ACC112 (cell line): ENCODE measurements at regions not wholly inside any gene's neighbourhood (a gene's known extent, or its start where the extent isn't known, plus 50 kb on each side); places are given as distances from the start of the nearest gene placed in this dataset.

Source experiments
- H2AFZ ChIP-seq: fragments of 200-600 bp; sonication (generic); one replicate; pipeline ENCODE4 v1.6.0; 2017; ENCODE audit warnings: antibody characterized with exemption, low read length; ENCODE audit not compliant: unreplicated experiment
- H3K27ac ChIP-seq: fragments of 200-600 bp; sonication (generic); 2 replicates; pipeline ENCODE4 v1.5.1; 2014; ENCODE audit warnings: low read depth, mild to moderate bottlenecking, antibody characterized with exemption, low read length, moderate library complexity
- H3K27me3 ChIP-seq: fragments of 200-600 bp; sonication (generic); 2 replicates; pipeline ENCODE4 v1.6.1; 2014; ENCODE audit warnings: mild to moderate bottlenecking, antibody characterized with exemption, low read length, moderate library complexity, mixed read lengths; ENCODE audit not compliant: insufficient read depth
- H3K36me3 ChIP-seq: fragments of 200-600 bp; sonication (generic); 2 replicates; pipeline ENCODE4 v1.6.1; 2016; ENCODE audit warnings: mild to moderate bottlenecking, antibody characterized with exemption, low read length, moderate library complexity, mixed read lengths; ENCODE audit not compliant: insufficient read depth
- H3K4me1 ChIP-seq: fragments of 200-600 bp; sonication (generic); one replicate; pipeline ENCODE4 v1.6.1; 2016; ENCODE audit warnings: low read length, mixed read lengths; ENCODE audit not compliant: insufficient read depth, unreplicated experiment, control insufficient read depth
- H3K4me3 ChIP-seq: fragments of 200-600 bp; sonication (generic); 2 replicates; pipeline ENCODE4 v1.5.1; 2014; ENCODE audit warnings: mild to moderate bottlenecking, low read depth, low read length
- H3K79me2 ChIP-seq: fragments of 200-600 bp; sonication (generic); one replicate; pipeline ENCODE4 v1.6.0; 2016; ENCODE audit warnings: low read length; ENCODE audit not compliant: control insufficient read depth, unreplicated experiment, insufficient read depth

DNA sequence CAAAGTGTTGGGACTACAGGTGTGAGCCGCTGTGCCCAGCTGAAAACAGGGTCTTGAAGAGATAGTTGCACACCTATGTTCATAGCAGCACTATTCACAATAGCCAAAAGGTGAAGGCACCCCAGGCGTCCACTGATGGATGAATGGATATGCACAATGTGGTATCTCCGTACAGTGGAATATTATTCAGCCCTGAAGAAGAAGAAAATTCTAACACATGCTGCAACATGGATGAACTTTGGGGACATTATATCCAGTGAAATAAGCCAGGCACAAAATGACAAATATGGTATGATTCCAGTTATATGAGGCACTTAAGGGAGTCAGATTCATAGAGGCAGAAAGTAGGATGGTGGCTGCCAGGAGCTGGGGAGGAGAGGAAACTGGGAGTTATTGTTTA lies 137.6 kb upstream of the WNT4 start:
- H3K4me3 ChIP-seq: no peak overlapping the region
- peaks cover 63% of the 10 kb centered on the region for H3K27me3 ChIP-seq
- no peaks in the 10 kb centered on the region for H3K79me2 ChIP-seq
- H2AFZ ChIP-seq: no peak overlapping the region
- H3K4me1 ChIP-seq: no peaks in the 10 kb centered on the region
- no peaks in the 10 kb centered on the region for H3K36me3 ChIP-seq
- no peak overlapping the region for H3K27ac ChIP-seq

- Histone ChIP-seq H3K4me3 (no peak overlapping the region), H3K27me3 (peaks cover 53% of the 10 kb centered on the region), H2AFZ (no peak overlapping the region), H3K36me3 (no peaks in the 10 kb centered on the region), H3K4me1 (no peaks in the 10 kb centered on the region), H3K79me2 (no peaks in the 10 kb centered on the region), H3K27ac (no peak overlapping the region)
These were observed 138.8 kb upstream of the WNT4 start for GRCh38 chr1:22281521-22282363.

DNA sequence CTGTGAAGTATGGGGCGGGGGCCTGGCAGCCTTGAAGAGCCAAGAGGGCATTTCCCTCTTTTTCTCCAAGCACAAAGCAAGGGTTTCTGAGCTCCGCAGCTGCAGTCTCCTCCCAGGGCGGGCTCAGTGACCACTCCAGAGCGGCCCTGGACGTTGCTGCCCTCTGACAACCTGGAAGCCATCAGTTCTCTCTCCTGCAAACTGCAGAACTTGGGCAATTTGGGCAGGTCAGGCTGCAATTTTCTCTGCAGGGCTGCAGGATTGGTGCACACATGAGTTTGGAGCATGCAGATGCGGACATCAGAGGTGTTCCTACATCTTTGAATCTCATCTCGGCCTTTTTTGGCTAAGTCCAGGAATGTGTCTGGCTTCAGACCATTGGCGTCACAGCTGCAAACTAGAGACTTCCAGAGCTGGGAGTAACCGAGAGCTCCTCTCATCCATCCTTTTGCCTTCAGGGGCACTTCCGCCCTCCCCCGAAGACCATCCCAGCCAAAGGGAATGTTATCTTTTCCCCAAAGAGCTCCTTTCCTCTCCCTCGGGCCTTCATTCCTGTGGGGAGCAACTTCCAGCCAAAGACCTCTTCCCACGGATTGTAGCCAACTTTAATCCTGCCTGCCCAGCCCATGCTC lies 139.6 kb upstream of the WNT4 start:
- peaks cover 48% of the 10 kb centered on the region for H3K27me3 ChIP-seq
- no peak overlapping the region for H2AFZ ChIP-seq
- H3K4me1 ChIP-seq: no peaks in the 10 kb centered on the region
- no peak overlapping the region for H3K27ac ChIP-seq
- no peaks in the 10 kb centered on the region for H3K79me2 ChIP-seq
- no peaks in the 10 kb centered on the region for H3K36me3 ChIP-seq
- H3K4me3 ChIP-seq: no peak overlapping the region

DNA sequence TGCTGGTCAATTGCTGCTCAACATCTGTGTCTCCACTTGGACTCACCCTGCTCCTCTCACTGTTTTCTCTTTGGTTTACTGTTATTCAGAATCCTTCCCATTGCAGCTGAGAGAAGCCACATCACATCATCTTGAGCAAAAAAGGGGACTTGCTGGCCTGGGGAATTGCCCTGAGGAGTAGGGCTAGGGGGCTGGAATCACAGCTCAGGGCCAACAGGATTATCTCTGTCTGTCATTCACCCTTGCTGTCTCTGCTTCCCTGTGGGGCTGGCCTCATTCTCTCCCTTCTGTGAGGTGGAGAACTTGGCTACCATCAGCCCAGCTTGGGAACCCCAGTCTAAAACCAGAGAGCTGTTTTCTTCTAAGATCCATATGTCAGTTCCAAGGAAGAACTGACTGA lies 140.7 kb upstream of the WNT4 start:
- Histone ChIP-seq H2AFZ (no peak overlapping the region), H3K27me3 (peaks cover 38% of the 10 kb centered on the region), H3K4me1 (no peaks in the 10 kb centered on the region), H3K79me2 (no peaks in the 10 kb centered on the region), H3K36me3 (no peaks in the 10 kb centered on the region), H3K27ac (no peak overlapping the region), H3K4me3 (no peak overlapping the region)

DNA sequence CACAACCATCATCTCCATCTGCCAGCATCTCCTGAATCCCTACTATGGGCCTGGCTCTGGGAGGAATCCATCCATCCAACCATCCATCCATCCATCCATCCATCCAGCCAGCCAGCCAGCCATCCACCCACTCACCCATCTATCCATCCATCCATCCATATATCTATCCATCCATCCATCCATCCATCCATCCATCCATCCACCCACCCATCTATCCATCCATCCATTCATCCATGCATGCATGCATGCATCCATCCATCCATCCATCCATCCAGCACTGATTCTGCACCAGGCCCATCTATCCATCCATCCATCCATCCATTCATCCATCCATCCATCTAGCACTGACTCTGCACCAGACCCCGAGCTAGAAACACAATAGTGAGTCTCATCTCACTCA lies 141.3 kb upstream of the WNT4 start:
- peaks cover 33% of the 10 kb centered on the region for H3K27me3 ChIP-seq
- H3K36me3 ChIP-seq: no peaks in the 10 kb centered on the region
- peaks cover 1% of the 10 kb centered on the region for H3K4me1 ChIP-seq
- no peaks in the 10 kb centered on the region for H3K79me2 ChIP-seq
- no peak overlapping the region for H2AFZ ChIP-seq
- no peak overlapping the region for H3K4me3 ChIP-seq
- no peak overlapping the region for H3K27ac ChIP-seq

GRCh38 chr1:22284906-22285548 lies 142.1 kb upstream of the WNT4 start:
- H3K27me3 ChIP-seq: peaks cover 35% of the 10 kb centered on the region
- no peaks in the 10 kb centered on the region for H3K79me2 ChIP-seq
- no peak overlapping the region for H2AFZ ChIP-seq
- H3K4me1 ChIP-seq: peaks cover 6% of the 10 kb centered on the region
- no peaks in the 10 kb centered on the region for H3K36me3 ChIP-seq
- no peak overlapping the region for H3K4me3 ChIP-seq
- H3K27ac ChIP-seq: no peak overlapping the region

DNA sequence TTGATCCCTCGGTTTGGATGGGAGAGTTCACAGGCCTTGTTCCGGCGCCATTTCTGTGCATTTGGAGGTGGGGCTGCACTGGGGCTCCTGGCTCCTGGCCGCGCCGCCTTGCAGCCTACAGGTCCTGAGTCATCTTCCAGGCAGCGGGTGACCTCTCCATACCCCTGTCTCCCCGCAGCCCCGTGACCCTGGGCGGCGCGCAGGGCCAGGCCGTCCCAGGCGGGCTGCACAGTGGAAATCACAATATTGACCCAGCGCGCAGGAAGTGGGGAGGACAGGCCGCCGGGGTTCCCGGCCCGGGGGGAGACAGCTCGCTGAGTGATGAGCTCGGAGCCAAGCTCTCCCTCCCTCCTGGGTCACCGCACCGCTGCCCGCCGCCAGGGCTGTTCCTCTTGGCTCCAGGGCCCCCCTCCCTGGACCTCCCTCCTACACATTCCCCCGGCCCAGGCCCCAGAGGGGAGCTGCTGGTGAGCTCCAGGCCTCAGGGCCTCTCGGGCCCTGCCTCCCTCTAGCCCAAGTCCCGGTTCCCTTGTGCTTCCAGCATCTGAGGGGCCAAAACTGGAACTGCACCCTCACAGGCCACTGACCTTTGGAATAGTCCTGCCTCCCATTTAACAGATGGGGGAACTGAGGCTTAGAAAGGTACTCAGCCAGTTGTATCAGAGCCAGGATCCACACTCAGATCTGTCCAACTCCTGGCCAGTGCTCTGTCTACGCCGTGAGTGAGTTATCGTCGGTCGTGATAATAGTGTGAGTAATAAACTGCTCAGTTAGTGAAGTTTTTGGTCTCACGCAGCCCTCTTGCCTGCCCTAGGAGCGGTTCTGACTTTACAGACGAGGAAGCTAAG lies 142.9 kb upstream of the WNT4 start:
- H2AFZ ChIP-seq: no peak overlapping the region

GRCh38 chr1:22286491-22286890 lies 143.6 kb upstream of the WNT4 start:
- no peaks in the 10 kb centered on the region for H3K36me3 ChIP-seq
- no peak overlapping the region for H2AFZ ChIP-seq
- H3K79me2 ChIP-seq: no peaks in the 10 kb centered on the region
- peaks cover 6% of the 10 kb centered on the region for H3K4me1 ChIP-seq
- H3K27ac ChIP-seq: no peak overlapping the region
- H3K4me3 ChIP-seq: no peak overlapping the region
- H3K27me3 ChIP-seq: peaks cover 39% of the 10 kb centered on the region

More for the DNA sequence above, 142.9 kb upstream of the WNT4 start:
- H3K27me3 ChIP-seq: peaks cover 42% of the 10 kb centered on the region
- no peaks in the 10 kb centered on the region for H3K36me3 ChIP-seq
- peaks cover 6% of the 10 kb centered on the region for H3K4me1 ChIP-seq
- H3K27ac ChIP-seq: no peak overlapping the region
- no peak overlapping the region for H3K4me3 ChIP-seq
- H3K79me2 ChIP-seq: no peaks in the 10 kb centered on the region

- Histone ChIP-seq H3K27me3 (peaks cover 32% of the 10 kb centered on the region), H3K27ac (no peak overlapping the region), H3K4me3 (no peak overlapping the region), H3K79me2 (no peaks in the 10 kb centered on the region), H3K4me1 (peaks cover 6% of the 10 kb centered on the region), H2AFZ (no peak overlapping the region), H3K36me3 (no peaks in the 10 kb centered on the region)
These were observed 144.4 kb upstream of the WNT4 start for GRCh38 chr1:22287273-22287672.

- H3K27me3 ChIP-seq: peaks cover 31% of the 10 kb centered on the region
- H3K27ac ChIP-seq: no peak overlapping the region
- H3K4me3 ChIP-seq: no peak overlapping the region
- peaks cover 6% of the 10 kb centered on the region for H3K4me1 ChIP-seq
- H2AFZ ChIP-seq: no peak overlapping the region
- H3K36me3 ChIP-seq: no peaks in the 10 kb centered on the region
- no peaks in the 10 kb centered on the region for H3K79me2 ChIP-seq
These were observed 145.1 kb upstream of the WNT4 start for GRCh38 chr1:22287946-22288520.
